ENCODE measurements at regions not wholly inside any gene's neighbourhood (a gene's known extent, or its start where the extent isn't known, plus 50 kb on each side); places are given as distances from the start of the nearest gene placed in this dataset.

DNA sequence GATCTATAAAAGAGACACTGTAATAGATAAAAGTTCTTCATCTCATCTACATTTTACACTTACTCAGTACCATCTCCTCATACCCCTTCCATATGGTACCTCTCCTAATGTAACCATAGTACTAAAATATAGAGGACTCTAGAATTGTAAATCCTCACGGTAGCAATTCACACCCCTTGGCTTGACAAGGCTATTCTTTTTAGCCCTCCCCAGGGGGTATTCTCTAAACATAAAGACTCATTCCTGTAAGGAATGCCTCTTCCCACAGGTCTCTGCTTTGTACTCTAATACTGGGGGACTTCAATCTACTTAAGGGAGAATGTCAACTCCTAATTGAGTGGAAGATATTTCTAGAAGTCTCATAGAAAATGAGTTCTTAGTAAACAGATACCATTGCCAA lies 85.9 kb downstream of the VIP start:
- Histone ChIP-seq H3K36me3 (ENCODE audit: insufficient read depth, low read length) (no peaks in the 10 kb centered on the region), H3K27ac (ENCODE audit: low read depth, low read length, poor library complexity, severe bottlenecking) (no peak overlapping the region), H3F3A (ENCODE audit: insufficient read depth, low read length) (no peaks in the 10 kb centered on the region), H3K4me3 (ENCODE audit: low read depth, low read length, poor library complexity, severe bottlenecking) (no peak overlapping the region), H3K27me3 (ENCODE audit: insufficient read depth, low read length) (no peaks in the 10 kb centered on the region; the same call in 1 of the 2 replicates), H3K4me1 (ENCODE audit: insufficient read depth, low read length, severe bottlenecking) (no peaks in the 10 kb centered on the region), H3K9ac (ENCODE audit: low read length) (no peak overlapping the region), H4K20me1 (ENCODE audit: insufficient read depth, low read length) (no peaks in the 10 kb centered on the region), H3K9me3 (ENCODE audit: low read length) (no peaks in the 10 kb centered on the region), H2AFZ (ENCODE audit: low read length) (no peak overlapping the region), H3K4me2 (ENCODE audit: low read length) (no peak overlapping the region), H3K79me2 (ENCODE audit: insufficient read depth, low read length) (no peaks in the 10 kb centered on the region), H3K9me2 (ENCODE audit: low read depth, low read length) (no peaks in the 10 kb centered on the region)
- TF ChIP-seq, protein P1, sequence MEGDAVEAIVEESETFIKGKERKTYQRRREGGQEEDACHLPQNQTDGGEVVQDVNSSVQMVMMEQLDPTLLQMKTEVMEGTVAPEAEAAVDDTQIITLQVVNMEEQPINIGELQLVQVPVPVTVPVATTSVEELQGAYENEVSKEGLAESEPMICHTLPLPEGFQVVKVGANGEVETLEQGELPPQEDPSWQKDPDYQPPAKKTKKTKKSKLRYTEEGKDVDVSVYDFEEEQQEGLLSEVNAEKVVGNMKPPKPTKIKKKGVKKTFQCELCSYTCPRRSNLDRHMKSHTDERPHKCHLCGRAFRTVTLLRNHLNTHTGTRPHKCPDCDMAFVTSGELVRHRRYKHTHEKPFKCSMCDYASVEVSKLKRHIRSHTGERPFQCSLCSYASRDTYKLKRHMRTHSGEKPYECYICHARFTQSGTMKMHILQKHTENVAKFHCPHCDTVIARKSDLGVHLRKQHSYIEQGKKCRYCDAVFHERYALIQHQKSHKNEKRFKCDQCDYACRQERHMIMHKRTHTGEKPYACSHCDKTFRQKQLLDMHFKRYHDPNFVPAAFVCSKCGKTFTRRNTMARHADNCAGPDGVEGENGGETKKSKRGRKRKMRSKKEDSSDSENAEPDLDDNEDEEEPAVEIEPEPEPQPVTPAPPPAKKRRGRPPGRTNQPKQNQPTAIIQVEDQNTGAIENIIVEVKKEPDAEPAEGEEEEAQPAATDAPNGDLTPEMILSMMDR (IDR thresholded peaks at IDR 0.05; ENCODE audit: low read length) = no peak
- no peak for TF ChIP-seq EZH2 (IDR thresholded peaks at IDR 0.05; ENCODE audit: borderline replicate concordance, low read length)

DNA sequence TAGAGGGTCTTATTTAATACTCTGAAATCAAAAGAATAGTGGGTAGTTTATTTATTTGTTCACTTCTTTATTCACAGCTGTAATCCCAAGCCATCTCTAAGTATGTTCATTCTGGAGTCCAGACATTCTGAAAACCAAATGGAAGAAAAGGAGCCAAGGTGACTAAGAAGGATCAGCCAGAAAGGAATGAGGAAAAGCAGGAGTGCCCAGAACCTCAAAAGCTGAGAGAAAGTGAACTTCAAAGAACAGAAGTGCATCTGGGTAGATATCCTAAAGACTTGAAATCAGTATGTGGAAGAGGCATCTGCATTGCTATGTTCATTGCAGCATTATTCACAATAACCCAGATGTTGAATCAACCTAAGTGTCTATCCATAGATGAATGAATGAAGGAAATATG lies 94.8 kb downstream of the VIP start:
- H3K79me2 ChIP-seq (ENCODE audit: insufficient read depth, low read length) = no peaks in the 10 kb centered on the region
- H3K27me3 ChIP-seq (ENCODE audit: insufficient read depth, low read length) = no peaks in the 10 kb centered on the region
- no peaks in the 10 kb centered on the region for H3K9me3 ChIP-seq (ENCODE audit: low read length)
- H3K4me2 ChIP-seq (ENCODE audit: low read length) = no peak overlapping the region
- no peak overlapping the region for H3K4me3 ChIP-seq (ENCODE audit: low read depth, low read length, poor library complexity, severe bottlenecking)
- no peaks in the 10 kb centered on the region for H3K9me2 ChIP-seq (ENCODE audit: low read depth, low read length)
- no peaks in the 10 kb centered on the region for H3K4me1 ChIP-seq (ENCODE audit: insufficient read depth, low read length, severe bottlenecking)
- H3K9ac ChIP-seq (ENCODE audit: low read length) = no peak overlapping the region
- H4K20me1 ChIP-seq (ENCODE audit: insufficient read depth, low read length) = no peaks in the 10 kb centered on the region
- H2AFZ ChIP-seq (ENCODE audit: low read length) = no peak overlapping the region
- no peaks in the 10 kb centered on the region for H3F3A ChIP-seq (ENCODE audit: insufficient read depth, low read length)
- no peak overlapping the region for H3K27ac ChIP-seq (ENCODE audit: low read depth, low read length, poor library complexity, severe bottlenecking)
- no peak for TF ChIP-seq EZH2 (IDR thresholded peaks at IDR 0.05; ENCODE audit: borderline replicate concordance, low read length)
- no peaks in the 10 kb centered on the region for H3K36me3 ChIP-seq (ENCODE audit: insufficient read depth, low read length)

DNA sequence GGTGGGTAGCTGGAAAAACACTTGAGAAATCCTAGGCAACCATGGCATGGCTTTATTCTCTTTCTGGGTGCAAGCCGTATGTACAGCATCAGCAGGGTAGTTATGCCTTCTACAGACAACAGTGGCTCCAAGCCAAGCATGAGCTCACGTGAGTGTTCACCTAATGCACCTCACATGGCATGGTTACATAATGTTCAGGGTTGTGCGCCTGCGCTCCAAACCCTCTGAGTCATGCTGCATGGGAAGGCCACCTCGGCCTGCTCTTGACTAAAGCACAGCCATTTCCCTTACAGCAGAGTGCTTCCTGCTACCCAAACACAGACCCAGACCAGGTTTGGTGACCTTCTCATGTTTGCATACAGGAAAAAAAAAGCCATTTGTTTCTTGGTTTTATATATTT lies 96.2 kb downstream of the VIP start:
- Histone ChIP-seq H3K9me3 (ENCODE audit: low read length) (no peaks in the 10 kb centered on the region), H3F3A (ENCODE audit: insufficient read depth, low read length) (no peaks in the 10 kb centered on the region), H3K9me2 (ENCODE audit: low read depth, low read length) (no peaks in the 10 kb centered on the region), H3K79me2 (ENCODE audit: insufficient read depth, low read length) (no peaks in the 10 kb centered on the region), H3K4me3 (ENCODE audit: low read depth, low read length, poor library complexity, severe bottlenecking) (no peak overlapping the region), H2AFZ (ENCODE audit: low read length) (no peak overlapping the region), H4K20me1 (ENCODE audit: insufficient read depth, low read length) (no peaks in the 10 kb centered on the region), H3K9ac (ENCODE audit: low read length) (no peak overlapping the region), H3K4me1 (ENCODE audit: insufficient read depth, low read length, severe bottlenecking) (no peaks in the 10 kb centered on the region), H3K4me2 (ENCODE audit: low read length) (no peak overlapping the region), H3K27ac (ENCODE audit: low read depth, low read length, poor library complexity, severe bottlenecking) (no peak overlapping the region), H3K36me3 (ENCODE audit: insufficient read depth, low read length) (no peaks in the 10 kb centered on the region), H3K27me3 (ENCODE audit: insufficient read depth, low read length) (no peaks in the 10 kb centered on the region)
- TF ChIP-seq, protein P1 (IDR thresholded peaks at IDR 0.05; ENCODE audit: low read length) = no peak
- no peak for TF ChIP-seq EZH2 (IDR thresholded peaks at IDR 0.05; ENCODE audit: borderline replicate concordance, low read length)

DNA sequence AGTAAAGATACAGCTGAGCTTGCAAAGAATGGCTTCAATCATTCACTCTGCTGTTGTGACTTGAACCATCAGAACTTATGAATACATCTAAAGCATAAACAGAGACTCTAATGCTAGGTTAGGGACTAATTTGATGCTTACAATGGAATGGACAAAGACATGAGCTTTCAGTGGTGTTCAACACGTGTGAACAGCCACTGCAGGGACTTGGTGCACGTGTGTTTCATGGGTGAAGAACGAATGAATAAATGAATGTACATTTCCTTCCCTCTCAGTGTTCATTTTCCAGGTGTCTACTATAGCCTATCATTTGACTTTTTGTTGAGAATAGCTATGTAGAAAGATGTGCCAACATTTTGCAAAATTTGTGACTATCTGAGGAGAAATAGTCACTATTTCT lies 98.3 kb downstream of the VIP start:
- Histone ChIP-seq H3F3A (ENCODE audit: insufficient read depth, low read length) (no peaks in the 10 kb centered on the region), H3K27me3 (ENCODE audit: insufficient read depth, low read length) (no peaks in the 10 kb centered on the region), H3K9me3 (ENCODE audit: low read length) (no peaks in the 10 kb centered on the region), H3K9ac (ENCODE audit: low read length) (no peak overlapping the region), H4K20me1 (ENCODE audit: insufficient read depth, low read length) (no peaks in the 10 kb centered on the region), H3K36me3 (ENCODE audit: insufficient read depth, low read length) (no peaks in the 10 kb centered on the region), H3K79me2 (ENCODE audit: insufficient read depth, low read length) (no peaks in the 10 kb centered on the region), H2AFZ (ENCODE audit: low read length) (no peak overlapping the region), H3K9me2 (ENCODE audit: low read depth, low read length) (no peaks in the 10 kb centered on the region), H3K4me1 (ENCODE audit: insufficient read depth, low read length, severe bottlenecking) (no peaks in the 10 kb centered on the region), H3K27ac (ENCODE audit: low read depth, low read length, poor library complexity, severe bottlenecking) (no peak overlapping the region), H3K4me2 (ENCODE audit: low read length) (no peak overlapping the region), H3K4me3 (ENCODE audit: low read depth, low read length, poor library complexity, severe bottlenecking) (no peak overlapping the region)
- TF ChIP-seq EZH2 (IDR thresholded peaks at IDR 0.05; ENCODE audit: borderline replicate concordance, low read length) = no peak
- TF ChIP-seq, protein P1 (IDR thresholded peaks at IDR 0.05; ENCODE audit: low read length) = no peak
